ENCODE measurements at regions not wholly inside any gene's neighbourhood (a gene's known extent, or its start where the extent isn't known, plus 50 kb on each side); places are given as distances from the start of the nearest gene placed in this dataset.
"Not testable (repeated sequence)": the region's sequence is repeated elsewhere in the genome, so short reads cannot be mapped to it uniquely, and the experiment has no call there.

GRCh38 chr2:236835307-236836024 is 250.2 kb upstream of the COPS8 start:
- DNase-seq: no peak

- DNase-seq: not testable (repeated sequence)
These were observed 249.7 kb upstream of the COPS8 start for GRCh38 chr2:236836028-236836427.

GRCh38 chr2:236840215-236840614 is 245.5 kb upstream of the COPS8 start:
- DNase-seq: no peak

GRCh38 chr2:236840857-236841256 is 244.8 kb upstream of the COPS8 start:
- no peak for DNase-seq

GRCh38 chr2:236841389-236841788 is 244.3 kb upstream of the COPS8 start:
- no peak for DNase-seq

GRCh38 chr2:236843161-236843968 is 242.3 kb upstream of the COPS8 start:
- DNase-seq: no peak

GRCh38 chr2:236844711-236845110 is 241.0 kb upstream of the COPS8 start:
- no peak for DNase-seq

- DNase-seq: no peak
These were observed 238.7 kb upstream of the COPS8 start for GRCh38 chr2:236847023-236847422.

- no peak for DNase-seq
These were observed 238.0 kb upstream of the COPS8 start for GRCh38 chr2:236847538-236848263.

GRCh38 chr2:236848501-236848900 is 237.2 kb upstream of the COPS8 start:
- DNase-seq: no peak

GRCh38 chr2:236849508-236849907 is 236.2 kb upstream of the COPS8 start:
- no peak for DNase-seq

- no peak for DNase-seq
These were observed 235.7 kb upstream of the COPS8 start for GRCh38 chr2:236849940-236850339.

- DNase-seq: no peak
These were observed 234.5 kb upstream of the COPS8 start for GRCh38 chr2:236851187-236851586.

- no peak for DNase-seq
These were observed 233.4 kb upstream of the COPS8 start for GRCh38 chr2:236852100-236852976.

GRCh38 chr2:236852977-236853374 is 232.7 kb upstream of the COPS8 start:
- no peak for DNase-seq

GRCh38 chr2:236853585-236854051 is 232.1 kb upstream of the COPS8 start:
- DNase-seq: no peak

GRCh38 chr2:236855176-236855865 is 230.4 kb upstream of the COPS8 start:
- DNase-seq: no peak

GRCh38 chr2:236855866-236856847 is 229.5 kb upstream of the COPS8 start:
- no peak for DNase-seq

GRCh38 chr2:236856848-236857235 is 228.8 kb upstream of the COPS8 start:
- DNase-seq: no peak

GRCh38 chr2:236857246-236857645 is 228.4 kb upstream of the COPS8 start:
- no peak for DNase-seq

GRCh38 chr2:236857781-236858180 is 227.9 kb upstream of the COPS8 start:
- DNase-seq: no peak

All from AML-193 (cell line).